HCT116 (cell line): ENCODE measurements at regions not wholly inside any gene's neighbourhood (a gene's known extent, or its start where the extent isn't known, plus 50 kb on each side); places are given as distances from the start of the nearest gene placed in this dataset.

Experiments used
- CTCF ChIP-seq, 3 experiments: fragments of 200-600 bp in 1 of 3; sonication (generic) in 1 of 3; IDR thresholded peaks in 2 of 3; conservative IDR thresholded peaks in 1 of 3; 2 replicates each; pipeline ENCODE4 v1.5.1; 2012 to 2017; ENCODE audit warnings: low read depth in 2 of 3, low read length in 2 of 3, antibody characterized with exemption in 1 of 3, borderline replicate concordance in 1 of 3, control low read depth in 1 of 3, mild to moderate bottlenecking in 1 of 3, mixed read lengths in 1 of 3, mixed run types in 1 of 3, moderate library complexity in 1 of 3; ENCODE audit not compliant: insufficient read depth in 1 of 3
- EZH2 ChIP-seq: fragments of 200-600 bp; sonication (generic); IDR thresholded peaks from 2 replicates; pipeline ENCODE4 v1.6.1; 2017; ENCODE audit warnings: antibody characterized with exemption, mixed run types
- EZH2phosphoT487 ChIP-seq: fragments of 200-600 bp; IDR thresholded peaks from 2 replicates; pipeline ENCODE4 v1.6.1; 2018; ENCODE audit warnings: antibody characterized with exemption, borderline replicate concordance
- TCF7L2 ChIP-seq: IDR thresholded peaks from 2 replicates; pipeline ENCODE4 v1.7.0; 2011; ENCODE audit warnings: borderline replicate concordance, inconsistent platforms; ENCODE audit not compliant: insufficient read depth, insufficient read length; ENCODE audit errors: extremely low read depth

GRCh38 chr3:148092624-148093347 lies 604.9 kb upstream of the AGTR1 start:
- TF ChIP-seq CTCF (IDR thresholded peaks at IDR 0.05 in 2 of 3, conservative IDR thresholded peaks at IDR 0.05 in 1 of 3; ENCODE audit: borderline replicate concordance in 1 of 3, insufficient read depth in 1 of 3, low read depth in 2 of 3, low read length in 2 of 3), result no peak
- no peak for TF ChIP-seq EZH2
- TF ChIP-seq TCF7L2, result no peak
- no peak for TF ChIP-seq EZH2phosphoT487
